BJ (cell line): ENCODE measurements at regions not wholly inside any gene's neighbourhood (a gene's known extent, or its start where the extent isn't known, plus 50 kb on each side); places are given as distances from the start of the nearest gene placed in this dataset.

Experiments
- CTCF ChIA-PET: fragments of 350-600 bp; formaldehyde crosslinking; extraction: SDS; loops from one replicate; lab custom pipeline; 2021; ENCODE audit warnings: antibody characterized with exemption, inconsistent platforms; lab: Yijun Ruan, JAX
- POLR2A ChIA-PET: fragments of 300-600 bp; sonication (Branson Sonifier 250); formaldehyde crosslinking; extraction: SDS; loops from one replicate; lab custom pipeline; 2021; ENCODE audit warnings: antibody characterized with exemption; lab: Charles Lee
- DNase-seq: peaks from one replicate; pipeline ENCODE4 v3.0.0-alpha.2; 2011; ENCODE audit warnings: low read depth
- H3K27me3 ChIP-seq: 2 replicates; pipeline ENCODE4 v1.6.0; 2011; ENCODE audit warnings: low read length; ENCODE audit not compliant: control insufficient read depth, insufficient read depth
- H3K36me3 ChIP-seq: 2 replicates; pipeline ENCODE4 v1.5.1; 2011; ENCODE audit warnings: low read length; ENCODE audit not compliant: control insufficient read depth, insufficient read depth
- H3K4me3 ChIP-seq: 2 replicates; pipeline ENCODE4 v1.5.1; 2011; ENCODE audit warnings: low read depth, mild to moderate bottlenecking, control low read depth, low read length
- CTCF ChIP-seq: IDR thresholded peaks from 2 replicates; pipeline ENCODE4 v1.5.1; 2011; ENCODE audit warnings: low read depth, mild to moderate bottlenecking, control low read depth, inconsistent platforms, low read length, moderate library complexity; ENCODE audit not compliant: insufficient read depth

DNA sequence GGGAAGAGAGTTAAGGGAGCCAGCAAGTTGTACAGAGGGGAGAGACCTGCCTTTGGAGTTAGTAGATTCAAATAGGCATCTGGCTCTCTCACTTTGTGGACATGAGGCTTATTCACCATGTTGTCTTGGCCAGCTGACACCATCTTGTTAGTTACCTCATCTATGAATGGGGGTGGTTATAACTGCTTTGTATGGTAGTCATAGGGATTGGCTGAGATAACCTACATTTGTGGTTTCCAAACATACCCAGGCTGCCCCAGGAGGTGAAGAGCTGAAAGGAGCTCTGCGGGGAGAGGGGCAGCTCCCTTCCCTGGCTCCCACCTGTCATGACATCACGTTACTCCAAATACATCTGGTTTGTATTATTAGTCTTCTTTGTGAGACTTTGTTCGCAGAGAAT lies 393.3 kb upstream of the AUTS2 start:
- no peaks in the 10 kb centered on the region for H3K27me3 ChIP-seq
- CTCF ChIA-PET = no interaction called here
- POLR2A ChIA-PET = no interaction called here
- no peak overlapping the region for H3K4me3 ChIP-seq
- TF ChIP-seq CTCF = no peak
- H3K36me3 ChIP-seq = no peaks in the 10 kb centered on the region
- no peak for DNase-seq

DNA sequence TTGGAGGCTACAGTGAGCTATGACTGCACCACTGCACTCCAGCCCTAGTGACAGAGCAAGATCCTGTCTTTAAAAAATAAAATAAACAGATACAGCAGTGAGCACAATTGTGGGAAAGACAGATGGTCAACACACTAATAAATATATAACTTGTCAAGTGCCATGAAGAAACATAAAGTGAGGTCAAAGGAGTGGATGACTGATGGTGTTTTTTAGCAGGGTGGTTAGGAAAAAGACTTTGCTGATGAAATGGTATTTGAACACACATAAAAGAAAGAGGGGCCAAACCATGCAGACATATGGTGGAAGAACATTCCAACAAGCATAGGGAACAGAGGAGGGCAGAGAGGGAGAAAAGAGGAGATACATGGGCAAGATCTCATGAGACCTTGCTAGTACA lies 392.7 kb upstream of the AUTS2 start:
- no peak for DNase-seq
- Histone ChIP-seq H3K27me3 (no peaks in the 10 kb centered on the region), H3K36me3 (no peaks in the 10 kb centered on the region), H3K4me3 (no peak overlapping the region)
- ChIA-PET POLR2A (no interaction called here), CTCF (no interaction called here)
- TF ChIP-seq CTCF = no peak

GRCh38 chr7:69208276-69208675 lies 390.0 kb upstream of the AUTS2 start:
- no peak for TF ChIP-seq CTCF
- POLR2A ChIA-PET = no interaction called here
- Histone ChIP-seq H3K36me3 (no peaks in the 10 kb centered on the region), H3K4me3 (no peak overlapping the region), H3K27me3 (no peaks in the 10 kb centered on the region)
- no peak for DNase-seq
- CTCF ChIA-PET = no interaction called here

- H3K27me3 ChIP-seq = no peaks in the 10 kb centered on the region
- no peak for DNase-seq
- no peaks in the 10 kb centered on the region for H3K36me3 ChIP-seq
- ChIA-PET POLR2A (no interaction called here), CTCF (no interaction called here)
- no peak for TF ChIP-seq CTCF
- no peak overlapping the region for H3K4me3 ChIP-seq
These were observed 389.4 kb upstream of the AUTS2 start for GRCh38 chr7:69208848-69209247.

DNA sequence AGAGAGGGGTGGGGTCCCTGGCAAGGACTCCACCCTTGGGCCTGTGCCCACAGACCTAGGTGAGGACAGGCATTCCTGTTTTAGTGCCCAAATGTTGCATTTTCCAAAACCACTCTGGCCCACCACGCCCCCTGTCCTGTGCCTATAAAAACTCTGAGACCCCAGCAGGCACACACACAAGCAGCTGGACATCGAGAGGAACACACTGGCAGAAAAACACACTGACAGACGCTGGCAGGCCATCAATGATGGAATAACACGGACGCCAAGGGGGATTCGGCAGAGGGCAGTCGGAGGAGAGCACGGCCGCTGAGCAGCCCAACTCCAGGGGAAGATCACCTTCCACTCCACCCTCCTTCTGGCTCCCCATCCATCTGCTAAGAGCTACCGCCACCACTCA lies 386.9 kb upstream of the AUTS2 start:
- CTCF ChIA-PET = no interaction called here
- no peaks in the 10 kb centered on the region for H3K27me3 ChIP-seq
- DNase-seq = no peak
- TF ChIP-seq CTCF = no peak
- POLR2A ChIA-PET = no interaction called here
- no peak overlapping the region for H3K4me3 ChIP-seq
- no peaks in the 10 kb centered on the region for H3K36me3 ChIP-seq
